ENCODE measurements at regions not wholly inside any gene's neighbourhood (a gene's known extent, or its start where the extent isn't known, plus 50 kb on each side); places are given as distances from the start of the nearest gene placed in this dataset.
"Not testable (repeated sequence)": the region's sequence is repeated elsewhere in the genome, so short reads cannot be mapped to it uniquely, and the experiment has no call there.

DNA sequence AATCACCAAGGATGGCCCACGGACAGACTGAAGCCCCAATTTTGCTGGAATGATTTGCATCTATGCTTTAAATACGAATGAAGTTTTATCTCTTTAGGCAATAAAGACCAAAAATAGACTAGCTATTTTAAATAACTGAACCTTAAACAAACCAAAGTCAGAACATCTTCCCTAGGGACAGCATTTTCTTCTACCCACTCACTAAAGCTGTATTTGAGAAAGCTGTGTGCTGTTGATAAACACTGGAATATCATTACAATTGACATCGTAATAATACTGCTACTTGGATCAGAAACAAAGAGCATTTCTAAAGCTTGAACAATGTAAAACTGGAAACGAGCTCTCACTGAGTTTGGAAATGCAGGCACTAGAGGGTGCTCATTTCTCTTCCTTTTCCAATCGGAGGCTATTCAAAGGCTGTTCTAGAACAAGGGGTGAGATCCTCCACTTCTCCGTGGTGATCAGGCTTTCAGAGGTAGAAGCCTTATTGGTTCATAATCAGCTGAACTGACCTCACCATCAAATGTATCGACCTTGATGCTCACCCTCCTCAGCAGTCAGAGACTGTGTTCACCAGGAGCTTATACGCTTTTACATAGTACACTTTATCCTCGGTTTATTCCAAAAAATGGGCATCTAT lies 225.3 kb upstream of the PRSS1 start:
- no peak for DNase-seq

DNA sequence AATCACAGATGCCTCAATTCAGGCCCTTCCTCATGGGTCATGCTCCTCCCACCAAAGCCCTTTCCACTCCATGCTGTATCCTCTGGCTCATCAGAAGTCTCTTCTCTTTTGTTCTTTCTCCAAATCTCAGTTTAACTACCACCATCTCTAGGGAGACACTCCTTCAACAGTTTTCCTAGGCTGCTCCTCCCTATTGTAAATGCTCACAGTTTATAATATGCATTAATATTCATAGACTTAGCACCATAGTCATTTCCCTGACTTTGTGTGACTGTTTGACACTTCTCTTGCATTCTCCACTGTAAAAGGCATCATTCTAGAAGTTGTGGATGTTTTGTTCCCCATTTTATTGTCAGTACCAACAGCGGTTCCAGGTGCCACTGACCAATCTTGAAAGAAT lies 226.5 kb upstream of the PRSS1 start:
- DNase-seq = no peak

DNA sequence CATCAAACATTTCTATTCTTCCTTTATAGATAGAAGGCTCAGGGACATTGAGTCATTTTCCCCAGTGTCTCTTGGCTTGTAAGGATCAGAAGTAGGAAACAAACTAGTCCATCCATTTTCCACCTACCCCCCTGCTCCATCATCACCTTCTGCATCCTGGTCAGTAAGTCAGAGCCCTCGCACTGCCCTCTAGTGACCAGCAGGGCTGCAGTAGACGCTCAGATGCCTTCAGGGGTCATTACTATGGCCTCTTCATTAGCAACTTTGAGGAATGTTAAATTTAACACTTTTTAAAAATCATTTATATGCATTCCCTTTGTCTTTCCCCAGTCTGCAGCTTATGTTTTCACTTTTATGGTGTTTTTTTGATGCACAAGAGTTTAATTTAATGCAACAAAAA lies 228.4 kb upstream of the PRSS1 start:
- not testable (repeated sequence) for DNase-seq

DNA sequence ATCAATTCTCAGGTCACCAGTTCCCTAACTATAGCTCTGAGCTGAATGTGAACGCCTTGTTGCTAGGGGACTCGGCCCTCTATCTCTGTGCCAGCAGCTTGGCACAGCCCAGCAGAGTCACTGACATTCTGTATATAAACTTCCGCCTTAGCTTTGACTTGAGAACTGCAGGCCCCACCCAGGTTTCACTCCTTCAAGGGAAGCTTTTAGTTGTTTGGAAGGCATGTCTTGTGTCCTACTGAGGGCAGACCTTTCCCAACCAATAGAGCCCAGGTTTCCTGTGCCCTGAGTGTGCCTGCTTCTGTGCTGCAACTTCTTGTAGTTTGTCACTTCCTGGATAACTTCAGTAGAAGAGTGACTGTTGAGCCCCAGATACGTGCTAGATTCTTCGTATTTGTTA lies 228.8 kb upstream of the PRSS1 start:
- DNase-seq = not testable (repeated sequence)

DNA sequence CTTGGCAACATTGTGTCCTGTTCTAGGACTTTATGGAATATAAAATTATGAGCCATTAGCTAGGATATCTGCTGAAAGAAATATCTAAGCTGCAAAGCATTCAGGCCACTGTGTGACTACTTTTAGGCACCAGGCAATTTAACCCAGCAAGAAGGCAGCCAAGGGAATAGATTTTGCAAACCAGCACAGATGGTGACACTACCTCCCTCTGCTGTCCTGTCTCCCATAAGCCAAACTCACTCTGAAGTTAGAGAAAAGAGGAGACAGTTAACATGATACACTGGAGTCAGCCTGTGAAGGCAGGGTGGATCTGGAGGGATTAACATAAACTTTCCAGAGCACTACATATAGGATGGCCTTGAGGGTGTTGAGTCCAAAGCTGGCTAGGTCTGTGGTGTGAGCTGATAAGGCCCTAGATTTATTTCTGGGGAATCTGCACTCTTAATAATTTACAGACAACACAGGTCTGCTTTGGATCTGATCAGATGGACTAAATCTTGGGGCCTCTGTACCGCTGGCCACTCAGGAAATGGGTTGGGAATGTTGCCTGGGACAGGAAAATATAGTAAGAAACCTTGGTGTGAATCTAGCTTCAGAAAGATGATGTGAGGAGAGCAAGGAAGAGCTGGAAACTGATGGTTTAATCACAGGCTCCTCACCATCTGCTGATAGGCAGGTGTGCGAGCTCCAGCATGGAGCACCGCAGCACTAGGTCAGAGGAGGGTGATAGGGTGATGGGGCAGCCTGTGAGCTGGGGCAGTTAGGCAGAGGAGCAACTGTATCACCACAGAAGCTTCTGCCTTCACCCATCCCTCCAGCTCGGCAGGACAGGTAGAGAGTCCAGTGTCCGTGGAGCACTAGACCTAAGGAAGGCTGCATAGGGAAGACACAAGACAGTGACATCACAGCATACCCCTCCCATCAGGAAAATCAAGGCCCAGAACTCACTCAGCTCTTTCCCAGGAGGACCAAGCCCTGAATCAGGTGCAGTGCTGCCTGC lies 229.9 kb upstream of the PRSS1 start:
- DNase-seq = no peak

DNA sequence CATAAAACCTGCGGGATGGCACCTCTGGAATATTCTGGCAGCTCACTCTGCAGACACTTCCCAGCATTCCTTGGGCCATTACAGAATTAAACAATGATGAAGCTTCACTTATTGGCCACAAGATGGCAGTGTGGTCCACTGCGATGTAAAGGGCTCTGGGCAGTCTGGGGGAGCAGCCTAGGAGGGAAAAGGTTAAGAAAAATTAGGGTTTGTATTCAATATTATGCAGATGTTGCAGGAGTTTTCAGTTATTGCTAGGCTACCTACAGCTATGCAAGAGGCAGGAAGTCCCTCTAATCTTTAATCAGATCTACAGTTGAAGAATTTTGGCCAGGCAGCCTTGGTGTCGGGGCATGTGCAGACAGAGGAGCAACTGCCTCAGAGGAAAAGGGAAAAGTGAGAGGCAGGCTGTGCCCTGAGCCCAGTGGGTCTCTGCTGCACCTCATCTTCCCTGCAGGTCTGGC lies 233.2 kb upstream of the PRSS1 start:
- DNase-seq = no peak

DNA sequence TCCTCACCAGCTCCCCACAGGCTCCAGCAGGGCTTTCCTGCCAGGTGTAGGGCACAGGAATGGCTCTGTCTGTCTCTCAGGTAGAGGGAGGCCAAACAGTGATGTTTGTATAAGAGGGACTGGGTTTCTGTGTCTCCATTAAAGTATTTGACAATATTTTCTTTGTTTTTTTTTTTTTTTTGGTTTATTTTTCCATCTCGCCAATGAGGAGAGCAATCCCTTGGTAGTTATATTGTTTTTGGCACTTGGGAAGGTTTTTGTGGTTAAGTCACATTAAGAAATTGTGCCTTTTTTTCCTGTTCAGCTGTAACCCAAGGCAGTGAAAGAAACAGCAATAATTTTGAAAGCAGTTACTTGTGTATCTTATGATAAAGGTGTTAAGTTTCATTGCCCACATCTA lies 234.6 kb upstream of the PRSS1 start:
- DNase-seq = not testable (repeated sequence)

DNA sequence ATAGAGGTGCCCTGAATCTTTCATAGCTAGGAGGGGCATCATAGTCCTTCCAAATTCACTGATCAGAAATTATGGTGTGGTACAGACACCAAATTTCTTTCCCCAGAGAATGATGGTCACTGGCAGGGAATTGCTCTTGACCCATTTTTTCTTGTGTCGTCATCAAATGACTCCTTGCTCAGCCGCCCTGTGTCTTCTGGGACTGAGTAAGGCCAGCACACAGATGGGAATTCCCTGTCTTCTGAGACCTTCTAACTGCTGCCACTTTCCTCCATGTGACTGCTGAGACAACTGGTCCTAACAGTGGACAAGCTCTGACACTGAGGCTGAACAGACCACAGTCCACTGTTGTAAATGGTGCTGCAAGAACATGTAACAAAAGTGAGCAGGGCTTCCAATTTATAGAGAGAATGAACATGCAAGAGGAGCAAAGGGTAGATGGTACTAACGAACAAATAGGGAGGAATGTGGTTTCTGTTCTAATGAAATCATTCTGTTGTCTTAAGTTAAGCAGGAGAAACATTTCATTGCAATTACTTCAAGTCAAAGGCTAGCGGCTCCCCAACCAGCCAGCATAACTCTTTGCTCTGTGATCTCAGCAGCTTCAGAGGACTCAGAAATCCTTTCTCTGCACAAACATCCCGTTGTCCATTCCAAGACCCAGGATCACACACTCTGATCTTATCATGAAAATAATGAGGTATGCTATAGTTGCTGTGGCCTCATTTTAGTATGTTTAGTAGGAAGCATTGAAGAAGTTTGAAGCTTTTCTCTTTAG lies 235.9 kb upstream of the PRSS1 start:
- DNase-seq = no peak

DNA sequence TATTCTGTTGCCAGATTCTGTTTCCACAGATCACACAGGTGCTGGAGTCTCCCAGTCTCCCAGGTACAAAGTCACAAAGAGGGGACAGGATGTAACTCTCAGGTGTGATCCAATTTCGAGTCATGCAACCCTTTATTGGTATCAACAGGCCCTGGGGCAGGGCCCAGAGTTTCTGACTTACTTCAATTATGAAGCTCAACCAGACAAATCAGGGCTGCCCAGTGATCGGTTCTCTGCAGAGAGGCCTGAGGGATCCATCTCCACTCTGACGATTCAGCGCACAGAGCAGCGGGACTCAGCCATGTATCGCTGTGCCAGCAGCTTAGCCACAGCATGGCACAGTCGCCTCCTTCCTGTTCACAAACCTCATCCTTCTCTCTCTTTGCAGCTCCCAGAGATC lies 237.5 kb upstream of the PRSS1 start:
- DNase-seq = no peak

DNA sequence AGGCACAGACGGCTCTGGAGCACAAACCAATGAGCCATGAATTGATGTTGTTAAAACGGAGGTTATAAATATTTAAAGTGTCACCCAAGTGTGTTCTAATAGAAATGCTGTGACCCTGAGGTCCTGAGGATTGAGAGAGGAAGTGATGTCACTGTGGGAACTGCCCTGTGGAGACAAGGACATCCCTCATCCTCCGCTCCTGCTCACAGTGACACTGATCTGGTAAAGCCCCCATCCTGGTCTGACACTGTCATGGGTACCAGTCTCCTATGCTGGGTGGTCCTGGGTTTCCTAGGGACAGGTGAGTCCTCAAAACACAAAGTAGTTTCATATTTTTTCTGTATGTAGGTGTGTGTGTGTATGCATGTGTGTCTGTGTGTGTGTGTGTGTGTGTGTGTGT lies 237.9 kb upstream of the PRSS1 start:
- DNase-seq = no peak

DNA sequence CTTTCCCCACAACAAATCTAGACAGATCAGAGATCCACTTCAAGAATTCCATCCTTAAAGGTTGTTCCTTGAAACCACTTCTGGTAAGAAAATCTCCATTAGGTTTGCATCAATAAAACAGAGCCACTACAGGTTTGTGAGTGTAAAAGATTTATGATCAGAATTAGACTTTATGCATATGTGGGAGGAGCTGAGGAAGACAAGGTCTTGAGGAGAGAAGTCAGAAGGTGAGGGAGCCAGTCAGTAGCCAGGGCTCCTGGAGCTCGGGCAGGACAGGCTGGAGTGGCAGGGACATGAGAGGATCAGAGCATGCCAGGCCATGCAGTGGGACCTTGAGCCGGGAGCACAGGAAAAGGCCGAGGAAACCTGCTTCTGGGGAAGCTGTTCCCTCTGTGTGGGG lies 240.0 kb upstream of the PRSS1 start:
- DNase-seq = not testable (repeated sequence)

DNA sequence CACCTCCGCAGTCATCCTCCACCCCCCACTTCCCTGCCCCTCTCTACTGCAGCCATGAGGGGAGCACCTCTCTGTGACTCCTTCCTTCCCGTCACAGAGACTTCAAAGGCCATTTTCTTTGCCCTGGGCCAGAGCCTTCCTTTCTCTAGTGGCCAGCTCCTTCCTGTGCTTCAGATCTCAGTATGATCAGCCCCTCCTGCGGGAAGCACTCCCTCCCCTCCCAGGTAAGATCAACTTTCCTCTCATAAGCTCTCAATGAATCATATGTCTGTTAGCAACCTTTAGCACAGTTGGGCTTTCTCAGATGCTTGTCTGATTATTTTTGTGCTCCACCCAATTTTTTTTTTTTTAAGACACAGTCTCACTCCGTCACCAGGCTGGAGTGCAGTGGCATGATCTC lies 241.0 kb upstream of the PRSS1 start:
- no peak for DNase-seq

DNA sequence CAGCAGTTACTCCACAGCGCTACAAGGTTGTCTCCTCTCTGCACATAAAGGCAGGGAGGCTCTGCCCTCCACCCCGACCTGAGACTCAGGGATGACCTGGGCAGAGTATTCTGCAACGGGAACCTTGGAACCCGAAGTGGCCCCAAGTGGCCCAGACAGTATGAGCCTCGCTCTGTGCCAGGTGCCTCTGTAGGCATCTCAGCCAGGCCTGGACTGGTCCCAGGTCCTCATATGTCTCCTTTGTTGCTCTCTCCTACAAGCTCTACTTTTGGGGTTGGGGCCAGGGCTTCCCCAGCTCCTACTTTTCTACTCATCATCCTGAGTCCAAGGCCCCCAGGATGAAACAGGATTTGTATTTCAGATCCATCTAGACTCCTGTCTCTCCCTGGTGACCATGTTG lies 241.5 kb upstream of the PRSS1 start:
- no peak for DNase-seq

DNA sequence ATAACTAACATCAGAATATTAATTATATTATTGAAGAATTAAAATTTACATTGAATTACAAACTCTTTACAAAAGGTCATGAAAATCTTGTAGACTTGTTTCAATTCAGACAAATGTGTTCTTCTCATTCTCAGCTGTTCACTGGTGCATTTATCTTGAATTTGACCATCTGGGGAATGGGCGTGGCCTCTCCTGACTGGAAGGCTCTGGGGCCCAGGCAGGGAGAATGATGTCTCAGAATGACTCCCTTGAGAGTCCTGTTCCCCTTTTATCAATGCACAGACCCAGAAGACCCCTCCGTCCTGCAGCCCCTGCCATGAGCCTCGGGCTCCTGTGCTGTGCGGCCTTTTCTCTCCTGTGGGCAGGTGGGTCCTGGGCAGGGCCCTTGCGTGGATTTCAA lies 242.2 kb upstream of the PRSS1 start:
- DNase-seq = not testable (repeated sequence)

DNA sequence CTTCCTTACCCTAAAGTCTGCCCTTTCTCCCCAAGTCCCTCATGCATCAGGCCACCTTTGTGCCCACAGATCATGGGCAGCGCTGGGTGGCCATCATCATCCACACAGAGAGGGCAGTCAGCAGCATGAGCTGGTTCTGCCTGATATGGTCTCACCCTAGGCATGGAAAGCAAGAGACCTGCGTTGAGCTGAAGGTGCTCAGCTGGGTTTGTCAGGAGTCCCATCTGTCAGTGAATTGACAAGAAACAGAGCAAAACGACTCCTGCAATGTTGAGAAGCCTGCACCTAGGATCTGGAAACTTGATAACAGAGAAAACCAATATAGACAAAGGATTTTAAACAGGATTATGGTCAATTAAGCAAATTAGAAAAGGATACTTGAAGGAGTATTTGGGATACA lies 242.7 kb upstream of the PRSS1 start:
- DNase-seq = no peak

DNA sequence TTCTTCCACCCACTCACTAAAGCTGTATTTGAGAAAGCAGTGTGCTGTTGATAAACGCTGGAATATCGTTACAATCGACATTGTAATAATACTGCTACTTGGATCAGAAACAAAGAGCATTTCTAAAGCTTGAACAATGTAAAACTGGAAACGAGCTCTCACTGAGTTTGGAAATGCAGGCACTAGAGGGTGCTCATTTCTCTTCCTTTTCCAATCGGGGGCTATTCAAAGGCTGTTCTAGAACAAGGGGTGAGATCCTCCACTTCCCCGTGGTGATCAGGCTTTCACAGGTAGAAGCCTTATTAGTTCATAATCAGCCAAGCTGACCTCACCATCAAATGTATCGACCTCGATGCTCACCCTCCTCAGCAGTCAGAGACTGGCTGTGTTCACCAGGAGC lies 245.3 kb upstream of the PRSS1 start:
- not testable (repeated sequence) for DNase-seq

DNA sequence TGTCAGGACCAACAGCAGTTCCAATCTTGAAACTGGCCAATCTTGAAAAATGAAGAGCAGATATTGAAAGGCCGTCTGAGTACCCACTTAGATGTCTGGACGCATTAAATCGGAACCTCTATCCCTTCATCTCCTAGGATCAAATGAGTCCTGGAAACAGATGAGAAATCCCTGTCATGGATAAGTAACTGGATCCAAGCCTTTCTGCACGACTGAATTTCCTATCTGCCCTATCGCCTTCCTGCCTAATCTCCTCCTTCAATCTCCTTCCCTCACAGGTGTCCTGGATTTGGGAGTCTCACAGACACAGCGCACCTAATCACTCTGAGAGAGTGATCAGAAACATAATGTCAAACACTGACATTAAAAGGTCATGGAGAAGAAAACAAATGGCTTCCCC lies 245.2 kb upstream of the PRSS58 start:
- no peak for DNase-seq

DNA sequence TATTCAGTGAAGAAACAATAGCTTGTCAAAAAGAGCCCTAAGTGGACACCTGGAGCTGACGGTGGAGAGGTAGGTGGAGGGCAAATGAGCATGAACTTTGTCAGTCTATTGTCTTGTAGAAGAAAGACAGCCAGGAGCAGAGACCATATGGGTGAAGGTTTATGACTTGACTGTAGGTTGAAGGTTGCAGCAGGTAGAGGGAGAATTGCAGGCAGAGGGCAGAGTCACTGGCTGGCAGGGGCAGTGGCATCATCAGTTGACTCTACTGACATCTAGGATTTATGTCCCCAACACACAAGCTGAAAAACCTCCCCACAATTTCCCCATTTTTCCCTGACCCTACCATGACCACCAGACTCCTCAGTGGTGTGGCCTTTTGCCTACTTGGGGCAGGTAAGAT lies 243.6 kb upstream of the PRSS58 start:
- DNase-seq = no peak

DNA sequence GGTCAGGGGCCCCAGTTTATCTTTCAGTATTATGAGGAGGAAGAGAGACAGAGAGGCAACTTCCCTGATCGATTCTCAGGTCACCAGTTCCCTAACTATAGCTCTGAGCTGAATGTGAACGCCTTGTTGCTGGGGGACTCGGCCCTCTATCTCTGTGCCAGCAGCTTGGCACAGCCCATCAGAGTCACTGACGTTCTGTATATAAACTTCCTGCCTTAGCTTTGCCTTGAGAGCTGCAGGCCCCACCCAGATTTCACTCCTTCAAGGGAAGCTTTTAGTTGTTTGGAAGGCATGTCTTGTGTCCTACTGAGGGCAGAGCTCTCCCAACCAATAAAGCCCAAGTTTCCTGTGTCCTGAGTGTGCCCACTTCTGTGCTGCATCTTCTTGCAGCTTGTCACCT lies 242.5 kb upstream of the PRSS58 start:
- DNase-seq = no peak

DNA sequence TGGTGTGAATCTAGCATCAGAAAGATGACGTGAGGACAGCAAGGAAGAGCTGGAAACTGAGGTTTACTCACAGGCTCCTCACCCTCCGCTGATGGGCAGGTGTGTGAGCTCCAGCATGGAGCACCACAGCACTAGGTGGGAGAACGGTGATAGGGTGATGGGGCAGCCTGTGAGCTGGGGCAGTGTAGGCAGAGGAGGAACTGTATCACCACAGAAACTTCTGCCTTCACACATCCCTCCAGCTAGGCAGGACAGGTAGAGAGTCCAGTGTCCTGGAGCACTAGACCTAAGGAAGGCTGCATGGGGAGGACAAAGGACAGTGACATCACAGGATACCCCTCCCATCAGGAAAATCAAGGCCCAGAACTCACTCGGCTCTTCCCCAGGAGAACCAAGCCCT lies 241.8 kb upstream of the PRSS58 start:
- no peak for DNase-seq

DNA sequence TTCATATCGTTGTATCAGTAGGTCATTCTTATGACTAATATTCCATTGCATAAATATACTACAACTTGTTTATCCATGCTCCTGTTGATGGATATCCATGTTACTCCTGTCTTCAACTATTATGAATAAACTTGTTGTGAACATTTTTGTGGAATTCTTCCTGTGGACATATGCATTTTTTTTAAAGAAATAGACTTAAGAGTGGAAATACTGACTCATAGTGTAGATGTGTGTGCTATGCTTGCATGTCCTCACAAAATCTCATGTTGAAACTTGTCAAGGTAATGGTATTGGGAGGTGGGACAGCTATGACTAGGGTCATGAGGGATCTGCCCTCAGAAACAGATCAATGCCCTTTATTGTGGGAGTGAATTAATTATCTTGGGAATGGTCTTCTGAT lies 240.5 kb upstream of the PRSS58 start:
- DNase-seq = no peak

DNA sequence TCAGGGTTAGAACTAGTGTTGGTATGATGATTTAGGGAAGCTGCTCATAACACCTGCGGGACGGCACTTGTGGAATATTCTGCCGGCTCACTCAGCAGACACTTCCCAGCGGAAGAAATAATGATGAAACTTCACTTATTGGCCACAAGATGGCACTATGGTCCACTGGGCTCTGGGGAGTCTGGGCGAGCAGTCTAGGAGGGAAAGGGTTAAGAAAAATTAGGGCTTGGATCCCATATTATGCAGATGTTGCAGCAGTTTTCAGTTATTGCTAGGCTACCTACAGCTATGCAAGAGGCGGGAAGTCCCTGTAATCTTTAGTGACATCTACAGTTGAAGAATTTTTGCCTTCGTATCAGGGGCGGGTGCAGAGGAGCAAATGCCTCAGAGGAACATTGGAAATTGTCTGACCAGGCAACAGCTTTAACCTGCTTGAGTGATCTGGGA lies 238.7 kb upstream of the PRSS58 start:
- no peak for DNase-seq

DNA sequence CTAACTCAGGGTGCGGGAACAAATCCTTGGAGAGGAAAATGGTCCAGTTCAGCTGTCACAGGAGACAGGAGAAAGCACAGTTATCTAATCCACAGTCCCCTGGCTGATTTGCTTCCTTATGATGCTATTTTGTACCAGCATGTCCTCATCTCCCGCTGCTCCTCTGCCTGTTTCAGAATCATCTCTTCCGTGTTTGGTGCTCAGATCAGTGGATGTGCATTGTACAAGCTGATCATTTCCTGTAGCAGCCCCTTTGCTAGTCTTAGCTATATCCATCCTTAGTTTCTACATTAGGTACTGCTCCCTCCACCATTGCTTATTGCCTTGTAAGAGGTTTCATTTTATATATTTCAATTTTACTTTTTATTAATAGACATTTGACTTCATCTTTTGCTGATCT lies 238.0 kb upstream of the PRSS58 start:
- DNase-seq = not testable (repeated sequence)
